MCF 10A (cell line): ENCODE measurements at regions not wholly inside any gene's neighbourhood (a gene's known extent, or its start where the extent isn't known, plus 50 kb on each side); places are given as distances from the start of the nearest gene placed in this dataset.

Experiments used
- BruUV-seq: library from RNA; stranded (reverse); fragments of 400-500 nt; replicated peaks from 2 replicates; lab custom pipeline; 2021; lab: Mats Ljungman, UMichigan
- CTCF ChIA-PET: fragments of 300-600 bp; sonication (Branson Sonifier 250); formaldehyde crosslinking; extraction: SDS; loops from one replicate; lab custom pipeline; 2021; ENCODE audit warnings: antibody characterized with exemption, inconsistent platforms; lab: Yijun Ruan, JAX
- POLR2A ChIA-PET: fragments of 300-600, 350-650 bp; sonication (Branson Sonifier 250); formaldehyde crosslinking; extraction: SDS; loops from one replicate; lab custom pipeline; 2020; ENCODE audit warnings: antibody characterized with exemption, inconsistent platforms; lab: Yijun Ruan, JAX
- DNase-seq: peaks from one replicate; pipeline ENCODE4 v3.0.0-alpha.2; 2018; ENCODE audit not compliant: unreplicated experiment
- H3K27ac Mint-ChIP-seq: one replicate; pipeline ENCODE4 v1.8.0; 2022; ENCODE audit warnings: mild to moderate bottlenecking, low read depth, mixed read lengths; ENCODE audit not compliant: unreplicated experiment
- H3K27me3 Mint-ChIP-seq: one replicate; pipeline ENCODE4 v1.8.0; 2022; ENCODE audit warnings: mixed read lengths; ENCODE audit not compliant: insufficient read depth, unreplicated experiment
- H3K36me3 Mint-ChIP-seq: one replicate; pipeline ENCODE4 v1.8.0; 2022; ENCODE audit warnings: mild to moderate bottlenecking, moderate library complexity, mixed read lengths; ENCODE audit not compliant: insufficient read depth, unreplicated experiment
- H3K4me1 Mint-ChIP-seq: one replicate; pipeline ENCODE4 v1.8.0; 2022; ENCODE audit warnings: mixed read lengths; ENCODE audit not compliant: insufficient read depth, unreplicated experiment
- H3K4me3 Mint-ChIP-seq: one replicate; pipeline ENCODE4 v1.8.0; 2022; ENCODE audit warnings: mild to moderate bottlenecking, moderate library complexity, mixed read lengths; ENCODE audit not compliant: unreplicated experiment
- H3K9me3 Mint-ChIP-seq: one replicate; pipeline ENCODE4 v1.8.0; 2022; ENCODE audit warnings: mixed read lengths; ENCODE audit not compliant: unreplicated experiment
- intact Hi-C: fragments of 100-400 bp; cut with micrococcal nuclease; formaldehyde crosslinking; loops from 2 replicates; pipeline ENCODE4 v1.14.1; 2022
- TF ChIP-seq, protein P1 (sequence below): fragments of 200-600 bp; IDR thresholded peaks from one replicate; pipeline ENCODE4 v1.8.0; 2022; ENCODE audit warnings: antibody characterized with exemption, mild to moderate bottlenecking; ENCODE audit not compliant: unreplicated experiment

DNA sequence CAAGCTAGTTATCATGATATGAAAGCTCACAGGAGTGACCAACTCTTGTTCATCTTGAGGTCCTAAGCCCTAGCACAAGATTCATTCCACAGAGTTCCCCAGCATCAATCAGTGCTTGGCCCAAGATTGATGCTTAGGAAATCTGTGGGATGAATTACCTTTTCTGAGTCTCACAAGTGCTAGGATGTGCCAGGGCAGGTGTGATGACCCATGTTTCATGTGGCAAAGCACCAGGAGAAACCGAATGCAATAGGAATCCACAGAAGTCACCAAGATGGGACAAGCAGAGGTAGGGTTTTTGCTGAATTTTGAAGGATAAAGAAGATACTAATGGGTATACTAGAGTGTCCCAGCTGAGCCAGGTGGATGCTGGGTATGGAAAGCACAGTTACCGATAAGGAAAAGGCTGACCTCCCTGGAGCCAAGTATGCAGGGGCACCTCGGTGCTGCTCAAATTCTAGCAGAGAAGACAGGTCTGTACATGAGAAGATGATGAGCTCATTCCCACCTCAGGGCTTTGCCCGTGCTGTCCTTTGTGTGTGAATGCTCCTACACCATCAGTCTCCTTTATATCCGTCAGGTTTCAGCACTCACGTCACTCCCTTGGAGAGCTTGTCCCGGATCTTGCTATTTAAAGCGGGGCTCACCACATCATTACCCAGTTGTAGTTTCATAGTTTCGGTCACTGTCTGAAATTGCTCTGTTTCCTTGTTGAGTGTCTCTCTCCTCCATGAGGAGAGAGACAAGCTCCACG is 168.9 kb upstream of the TSC22D1 start:
- peak; percentile 89 for DNase-seq
- TF ChIP-seq, protein P1, sequence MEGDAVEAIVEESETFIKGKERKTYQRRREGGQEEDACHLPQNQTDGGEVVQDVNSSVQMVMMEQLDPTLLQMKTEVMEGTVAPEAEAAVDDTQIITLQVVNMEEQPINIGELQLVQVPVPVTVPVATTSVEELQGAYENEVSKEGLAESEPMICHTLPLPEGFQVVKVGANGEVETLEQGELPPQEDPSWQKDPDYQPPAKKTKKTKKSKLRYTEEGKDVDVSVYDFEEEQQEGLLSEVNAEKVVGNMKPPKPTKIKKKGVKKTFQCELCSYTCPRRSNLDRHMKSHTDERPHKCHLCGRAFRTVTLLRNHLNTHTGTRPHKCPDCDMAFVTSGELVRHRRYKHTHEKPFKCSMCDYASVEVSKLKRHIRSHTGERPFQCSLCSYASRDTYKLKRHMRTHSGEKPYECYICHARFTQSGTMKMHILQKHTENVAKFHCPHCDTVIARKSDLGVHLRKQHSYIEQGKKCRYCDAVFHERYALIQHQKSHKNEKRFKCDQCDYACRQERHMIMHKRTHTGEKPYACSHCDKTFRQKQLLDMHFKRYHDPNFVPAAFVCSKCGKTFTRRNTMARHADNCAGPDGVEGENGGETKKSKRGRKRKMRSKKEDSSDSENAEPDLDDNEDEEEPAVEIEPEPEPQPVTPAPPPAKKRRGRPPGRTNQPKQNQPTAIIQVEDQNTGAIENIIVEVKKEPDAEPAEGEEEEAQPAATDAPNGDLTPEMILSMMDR: no peak
- Mint-ChIP-seq H3K36me3 (no peaks in the 10 kb centered on the region), H3K4me3 (peak overlapping the region; percentile 7), H3K27ac (peak overlapping the region; percentile 50), H3K9me3 (peaks cover 9% of the 10 kb centered on the region), H3K4me1 (peaks cover 10% of the 10 kb centered on the region), H3K27me3 (no peaks in the 10 kb centered on the region)
- CTCF ChIA-PET: interaction anchor here (0.6 to 1.2 kb wide), 2 partner anchors 18 to 296 kb away, joined by 3 read pairs; no protein-coding TSS in a partner anchor
- intact Hi-C loops: no loop called here
- POLR2A ChIA-PET: interaction anchor here (0.8 to 1.5 kb wide), 8 partner anchors 11 to 173 kb away, joined by 3 to 5 read pairs (median 4); no protein-coding TSS in a partner anchor
- BruUV-seq: no TSS peak

DNA sequence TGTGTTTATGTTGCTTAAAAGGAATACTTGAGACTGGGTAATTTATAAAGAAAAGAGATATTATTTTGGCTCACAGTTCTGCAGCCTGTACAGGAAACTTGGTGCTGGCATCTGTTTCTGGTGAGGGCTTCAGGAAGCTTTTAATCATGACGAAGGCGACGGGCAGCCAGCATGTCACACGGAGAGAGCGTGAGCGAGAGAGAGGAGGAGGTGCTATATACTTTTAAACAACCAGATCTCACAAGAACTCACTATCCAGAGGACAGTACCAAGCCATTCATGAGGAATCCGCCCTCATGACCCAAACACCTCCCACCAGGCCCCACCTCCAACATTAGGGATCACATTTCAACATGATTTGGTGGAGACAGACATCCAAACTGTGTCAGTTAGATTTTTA is 163.4 kb upstream of the TSC22D1 start:
- H3K27me3 Mint-ChIP-seq: no peaks in the 10 kb centered on the region
- no peak for DNase-seq
- H3K9me3 Mint-ChIP-seq: peaks cover 9% of the 10 kb centered on the region
- no peaks in the 10 kb centered on the region for H3K36me3 Mint-ChIP-seq
- no TSS peak for BruUV-seq
- intact Hi-C loops: no loop called here
- no peak overlapping the region for H3K27ac Mint-ChIP-seq
- TF ChIP-seq, protein P1: no peak
- POLR2A ChIA-PET: interaction anchor here (1.6 kb wide), 1 partner anchor 13 kb away, joined by 6 read pairs; no protein-coding TSS in a partner anchor
- H3K4me1 Mint-ChIP-seq: peaks cover 5% of the 10 kb centered on the region
- H3K4me3 Mint-ChIP-seq: no peak overlapping the region
- CTCF ChIA-PET: no interaction called here

DNA sequence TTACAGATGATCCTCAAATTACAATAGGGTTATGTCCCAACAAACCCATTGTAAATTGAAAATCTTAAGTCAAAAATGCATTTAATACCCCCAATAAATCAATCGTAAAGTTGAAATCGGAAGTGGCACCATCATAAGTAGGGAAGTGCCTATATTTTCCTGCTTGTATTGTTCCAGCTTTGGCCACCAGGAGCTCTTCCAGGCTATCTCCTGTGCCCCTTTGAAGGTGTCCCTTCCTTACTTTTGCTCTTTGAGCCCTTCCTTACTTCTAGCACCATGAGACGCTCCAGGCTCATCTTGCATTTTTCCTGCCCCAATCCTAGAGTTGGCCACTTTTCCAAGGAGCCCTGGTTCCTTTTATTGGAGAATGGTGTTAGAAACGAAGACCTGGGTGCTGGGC is 163.0 kb upstream of the TSC22D1 start:
- Mint-ChIP-seq H3K9me3 (peaks cover 8% of the 10 kb centered on the region), H3K4me3 (no peak overlapping the region), H3K27me3 (no peaks in the 10 kb centered on the region), H3K36me3 (no peaks in the 10 kb centered on the region), H3K4me1 (peaks cover 10% of the 10 kb centered on the region), H3K27ac (no peak overlapping the region)
- BruUV-seq: no TSS peak
- intact Hi-C loops: no loop called here
- DNase-seq: no peak
- TF ChIP-seq, protein P1: no peak
- CTCF ChIA-PET: no interaction called here
- POLR2A ChIA-PET: interaction anchor here (1.2 to 1.6 kb wide), 2 partner anchors 12 to 18 kb away, joined by 3 to 6 read pairs; no protein-coding TSS in a partner anchor

DNA sequence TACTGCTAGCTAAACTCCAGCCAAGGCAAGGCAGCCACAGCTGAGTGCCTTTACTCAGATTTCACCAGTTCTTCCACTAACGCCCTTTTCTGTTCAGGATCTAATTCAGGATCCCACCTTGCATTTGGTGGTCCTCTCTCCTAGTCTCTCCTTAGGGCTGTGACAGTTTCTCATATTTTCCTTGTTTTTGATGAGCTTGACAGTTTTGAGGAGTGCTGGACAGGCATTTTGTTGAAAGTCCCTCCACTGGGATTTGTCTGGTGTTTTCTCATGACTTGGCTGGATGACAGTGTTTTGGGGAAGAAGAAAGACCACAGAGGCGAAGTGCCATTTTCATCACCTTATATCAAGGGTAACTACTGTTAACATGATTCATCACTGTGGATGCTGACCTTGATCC is 162.3 kb upstream of the TSC22D1 start:
- CTCF ChIA-PET: no interaction called here

More for the DNA sequence above, 162.3 kb upstream of the TSC22D1 start:
- Mint-ChIP-seq H3K36me3 (no peaks in the 10 kb centered on the region), H3K4me1 (peaks cover 10% of the 10 kb centered on the region), H3K27me3 (no peaks in the 10 kb centered on the region), H3K9me3 (peaks cover under 1% of the 10 kb centered on the region), H3K4me3 (no peak overlapping the region), H3K27ac (no peak overlapping the region)
- BruUV-seq: no TSS peak
- TF ChIP-seq, protein P1: no peak
- DNase-seq: no peak
- POLR2A ChIA-PET: interaction anchor here (1.2 to 1.6 kb wide), 2 partner anchors 12 to 19 kb away, joined by 3 to 6 read pairs; no protein-coding TSS in a partner anchor
- intact Hi-C loops: no loop called here
